ENCODE measurements at regions not wholly inside any gene's neighbourhood (a gene's known extent, or its start where the extent isn't known, plus 50 kb on each side); places are given as distances from the start of the nearest gene placed in this dataset.

GRCh38 chr11:42138454-42138853 lies 679.0 kb upstream of the LRRC4C start:
- H3K27ac ChIP-seq: no peak overlapping the region
- intact Hi-C loops (cut with DNase I; ENCODE audit: low total_unique reads): no loop called here
- H3K4me3 ChIP-seq: no peak overlapping the region
- H3K36me3 ChIP-seq: no peaks in the 10 kb centered on the region
- no peak for DNase-seq (ENCODE audit: low spot score in 2 of 2)
- TF ChIP-seq POLR2A (IDR thresholded peaks at IDR 0.05): no peak
- no peak for TF ChIP-seq POLR2AphosphoS5 (IDR thresholded peaks at IDR 0.05)
- TF ChIP-seq CTCF (IDR thresholded peaks at IDR 0.05): no peak
- H3K4me1 ChIP-seq: no peaks in the 10 kb centered on the region
- H3K9me3 ChIP-seq: no peaks in the 10 kb centered on the region
- no peaks in the 10 kb centered on the region for H3K27me3 ChIP-seq

- peaks cover 10 to 15% of the 10 kb centered on the region in 2 donors for H3K9me3 ChIP-seq
- no peak for DNase-seq (ENCODE audit: low spot score in 2 of 2)
- H3K27ac ChIP-seq: no peak overlapping the region
- H3K36me3 ChIP-seq: no peaks in the 10 kb centered on the region
- no peaks in the 10 kb centered on the region for H3K27me3 ChIP-seq
- intact Hi-C loops (cut with DNase I; ENCODE audit: low total_unique reads): no loop called here
- TF ChIP-seq POLR2A (IDR thresholded peaks at IDR 0.05) (no peak), POLR2AphosphoS5 (IDR thresholded peaks at IDR 0.05) (no peak), CTCF (IDR thresholded peaks at IDR 0.05) (no peak)
- no peaks in the 10 kb centered on the region for H3K4me1 ChIP-seq
- no peak overlapping the region for H3K4me3 ChIP-seq
These were observed 685.9 kb upstream of the LRRC4C start for GRCh38 chr11:42145311-42145710.

- Histone ChIP-seq H3K4me3 (no peak overlapping the region), H3K27ac (no peak overlapping the region), H3K4me1 (no peaks in the 10 kb centered on the region), H3K9me3 (peaks cover 0 to 13% of the 10 kb centered on the region in 2 donors), H3K36me3 (no peaks in the 10 kb centered on the region), H3K27me3 (no peaks in the 10 kb centered on the region)
- no peak for DNase-seq (ENCODE audit: low spot score in 2 of 2)
- TF ChIP-seq POLR2A (IDR thresholded peaks at IDR 0.05) (no peak), CTCF (IDR thresholded peaks at IDR 0.05) (no peak), POLR2AphosphoS5 (IDR thresholded peaks at IDR 0.05) (no peak)
- intact Hi-C loops (cut with DNase I; ENCODE audit: low total_unique reads): no loop called here
These were observed 702.4 kb upstream of the LRRC4C start for GRCh38 chr11:42161886-42162285.

- no peaks in the 10 kb centered on the region for H3K36me3 ChIP-seq
- H3K4me1 ChIP-seq: no peaks in the 10 kb centered on the region
- H3K9me3 ChIP-seq: no peaks in the 10 kb centered on the region
- intact Hi-C loops (cut with DNase I; ENCODE audit: low total_unique reads): no loop called here
- no peak for DNase-seq (ENCODE audit: low spot score in 2 of 2)
- H3K27ac ChIP-seq: no peak overlapping the region
- H3K4me3 ChIP-seq: no peak overlapping the region
- TF ChIP-seq POLR2AphosphoS5 (IDR thresholded peaks at IDR 0.05) (no peak), POLR2A (IDR thresholded peaks at IDR 0.05) (no peak), CTCF (IDR thresholded peaks at IDR 0.05) (no peak)
- H3K27me3 ChIP-seq: no peaks in the 10 kb centered on the region
These were observed 709.7 kb upstream of the LRRC4C start for GRCh38 chr11:42169191-42169590.

GRCh38 chr11:42170601-42171000 lies 711.1 kb upstream of the LRRC4C start:
- no peak for TF ChIP-seq POLR2AphosphoS5 (IDR thresholded peaks at IDR 0.05)
- TF ChIP-seq CTCF (IDR thresholded peaks at IDR 0.05): no peak
- TF ChIP-seq POLR2A (IDR thresholded peaks at IDR 0.05): no peak
- no peaks in the 10 kb centered on the region for H3K36me3 ChIP-seq
- no peaks in the 10 kb centered on the region for H3K9me3 ChIP-seq
- no peaks in the 10 kb centered on the region for H3K4me1 ChIP-seq
- H3K27me3 ChIP-seq: no peaks in the 10 kb centered on the region
- no peak overlapping the region for H3K4me3 ChIP-seq
- no peak for DNase-seq (ENCODE audit: low spot score in 2 of 2)
- no peak overlapping the region for H3K27ac ChIP-seq
- intact Hi-C loops (cut with DNase I; ENCODE audit: low total_unique reads): no loop called here
